ENCODE measurements at regions not wholly inside any gene's neighbourhood (a gene's known extent, or its start where the extent isn't known, plus 50 kb on each side); places are given as distances from the start of the nearest gene placed in this dataset.

DNA sequence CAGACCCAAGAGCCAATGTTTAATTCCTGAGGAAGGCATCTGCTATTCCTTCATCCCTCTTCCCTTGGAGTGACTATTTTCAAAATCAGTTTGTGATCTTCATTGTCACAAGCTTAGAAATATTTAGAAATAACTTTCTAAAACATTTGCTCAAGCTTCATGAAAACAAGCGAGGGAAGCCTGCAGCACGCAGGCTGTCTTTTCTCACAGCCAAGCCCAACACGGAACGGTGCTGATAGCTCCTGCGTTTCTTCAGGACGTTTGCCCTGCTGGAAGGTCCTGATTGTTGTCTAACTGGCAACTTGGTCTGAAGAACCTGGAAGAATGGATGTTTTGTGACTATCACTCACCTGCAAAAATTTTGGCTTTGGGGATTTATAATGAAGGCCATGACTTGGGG lies 152.5 kb downstream of the FGF9 start:
- intact Hi-C loops (cut with DNase I; ENCODE audit: low total_unique reads) = no loop called here
- Histone ChIP-seq H3K4me3 (no peak overlapping the region), H3K27me3 (no peaks in the 10 kb centered on the region), H3K27ac (no peak overlapping the region), H3K4me1 (no peaks in the 10 kb centered on the region), H3K36me3 (no peaks in the 10 kb centered on the region), H3K9me3 (no peaks in the 10 kb centered on the region)
- DNase-seq (ENCODE audit: low spot score in 2 of 2) = no peak
- TF ChIP-seq POLR2AphosphoS5 (IDR thresholded peaks at IDR 0.05) (no peak), POLR2A (IDR thresholded peaks at IDR 0.05) (no peak)
- TF ChIP-seq, protein P1, sequence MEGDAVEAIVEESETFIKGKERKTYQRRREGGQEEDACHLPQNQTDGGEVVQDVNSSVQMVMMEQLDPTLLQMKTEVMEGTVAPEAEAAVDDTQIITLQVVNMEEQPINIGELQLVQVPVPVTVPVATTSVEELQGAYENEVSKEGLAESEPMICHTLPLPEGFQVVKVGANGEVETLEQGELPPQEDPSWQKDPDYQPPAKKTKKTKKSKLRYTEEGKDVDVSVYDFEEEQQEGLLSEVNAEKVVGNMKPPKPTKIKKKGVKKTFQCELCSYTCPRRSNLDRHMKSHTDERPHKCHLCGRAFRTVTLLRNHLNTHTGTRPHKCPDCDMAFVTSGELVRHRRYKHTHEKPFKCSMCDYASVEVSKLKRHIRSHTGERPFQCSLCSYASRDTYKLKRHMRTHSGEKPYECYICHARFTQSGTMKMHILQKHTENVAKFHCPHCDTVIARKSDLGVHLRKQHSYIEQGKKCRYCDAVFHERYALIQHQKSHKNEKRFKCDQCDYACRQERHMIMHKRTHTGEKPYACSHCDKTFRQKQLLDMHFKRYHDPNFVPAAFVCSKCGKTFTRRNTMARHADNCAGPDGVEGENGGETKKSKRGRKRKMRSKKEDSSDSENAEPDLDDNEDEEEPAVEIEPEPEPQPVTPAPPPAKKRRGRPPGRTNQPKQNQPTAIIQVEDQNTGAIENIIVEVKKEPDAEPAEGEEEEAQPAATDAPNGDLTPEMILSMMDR (IDR thresholded peaks at IDR 0.05) = no peak

DNA sequence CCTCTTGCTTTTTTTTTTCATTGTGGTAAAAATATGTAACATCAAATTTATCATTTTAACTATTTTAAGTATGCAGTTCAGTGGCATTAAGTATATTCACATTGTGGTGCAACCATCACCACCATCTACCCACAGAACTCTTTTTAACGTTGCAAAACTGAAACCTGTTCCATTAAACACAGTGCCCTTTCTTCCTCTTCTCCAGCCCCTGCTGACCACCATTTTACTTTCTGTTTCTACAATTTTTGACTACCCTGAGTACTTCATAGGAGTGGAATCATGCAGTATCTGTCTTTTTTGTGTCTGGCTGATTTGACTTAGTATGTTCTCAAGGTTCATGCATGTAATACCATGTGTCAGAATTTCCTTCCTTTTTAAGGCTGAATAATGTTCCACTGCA lies 153.1 kb downstream of the FGF9 start:
- H3K36me3 ChIP-seq = no peaks in the 10 kb centered on the region
- no peaks in the 10 kb centered on the region for H3K27me3 ChIP-seq
- H3K4me3 ChIP-seq = no peak overlapping the region
- H3K4me1 ChIP-seq = no peaks in the 10 kb centered on the region
- no peaks in the 10 kb centered on the region for H3K9me3 ChIP-seq
- intact Hi-C loops (cut with DNase I; ENCODE audit: low total_unique reads) = no loop called here
- no peak for DNase-seq (ENCODE audit: low spot score in 2 of 2)
- H3K27ac ChIP-seq = no peak overlapping the region
- TF ChIP-seq POLR2A (IDR thresholded peaks at IDR 0.05) (no peak), POLR2AphosphoS5 (IDR thresholded peaks at IDR 0.05) (no peak)
- TF ChIP-seq, protein P1 (IDR thresholded peaks at IDR 0.05) = no peak

DNA sequence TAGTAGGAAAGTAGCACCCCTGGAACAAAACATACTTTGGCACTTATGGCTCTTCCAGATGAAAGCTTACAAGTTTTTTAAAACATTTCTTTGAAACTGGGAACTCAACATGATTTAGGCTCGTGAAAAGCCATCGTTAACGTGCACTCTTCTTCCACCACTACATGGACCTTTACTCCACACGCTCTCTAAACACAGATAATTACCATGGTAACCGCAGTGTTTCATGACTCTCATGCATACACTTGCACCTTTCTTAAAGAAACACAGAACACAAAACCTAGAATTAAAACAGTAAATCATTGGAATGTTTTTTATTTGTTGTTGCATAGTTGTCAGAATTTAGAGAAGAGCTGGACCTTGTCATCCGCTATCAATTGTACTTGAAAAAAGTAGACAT lies 154.3 kb downstream of the FGF9 start:
- no peaks in the 10 kb centered on the region for H3K36me3 ChIP-seq
- DNase-seq (ENCODE audit: low spot score in 2 of 2) = no peak
- H3K4me1 ChIP-seq = no peaks in the 10 kb centered on the region
- H3K27ac ChIP-seq = no peak overlapping the region
- TF ChIP-seq POLR2A (IDR thresholded peaks at IDR 0.05) (no peak), POLR2AphosphoS5 (IDR thresholded peaks at IDR 0.05) (no peak)
- TF ChIP-seq, protein P1 (IDR thresholded peaks at IDR 0.05) = no peak
- intact Hi-C loops (cut with DNase I; ENCODE audit: low total_unique reads) = no loop called here
- no peaks in the 10 kb centered on the region for H3K27me3 ChIP-seq
- no peak overlapping the region for H3K4me3 ChIP-seq
- no peaks in the 10 kb centered on the region for H3K9me3 ChIP-seq

DNA sequence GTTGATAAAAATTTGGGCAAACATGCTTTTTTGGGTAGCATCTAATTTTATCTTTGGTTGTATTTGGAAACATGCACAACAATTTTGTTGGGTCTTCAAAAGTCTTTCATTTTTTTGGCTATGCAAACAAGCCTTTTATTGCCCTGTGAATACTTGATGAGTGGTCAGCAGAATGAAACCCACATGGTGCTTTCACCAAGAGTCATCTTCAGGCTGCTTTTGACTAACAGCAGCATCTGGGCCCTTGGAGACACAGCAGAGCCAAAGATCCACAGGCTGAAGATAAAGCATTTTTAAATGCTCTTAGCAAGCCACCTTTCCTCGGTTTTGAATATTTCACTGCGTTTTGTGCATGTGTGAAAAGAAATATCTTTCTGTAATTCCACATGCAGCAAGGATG lies 154.9 kb downstream of the FGF9 start:
- no peak for DNase-seq (ENCODE audit: low spot score in 2 of 2)
- H3K9me3 ChIP-seq = no peaks in the 10 kb centered on the region
- TF ChIP-seq POLR2AphosphoS5 (IDR thresholded peaks at IDR 0.05) (no peak), POLR2A (IDR thresholded peaks at IDR 0.05) (no peak)
- TF ChIP-seq, protein P1 (IDR thresholded peaks at IDR 0.05) = no peak
- no peaks in the 10 kb centered on the region for H3K36me3 ChIP-seq
- H3K27ac ChIP-seq = no peak overlapping the region
- intact Hi-C loops (cut with DNase I; ENCODE audit: low total_unique reads) = no loop called here
- no peaks in the 10 kb centered on the region for H3K27me3 ChIP-seq
- no peak overlapping the region for H3K4me3 ChIP-seq
- no peaks in the 10 kb centered on the region for H3K4me1 ChIP-seq

DNA sequence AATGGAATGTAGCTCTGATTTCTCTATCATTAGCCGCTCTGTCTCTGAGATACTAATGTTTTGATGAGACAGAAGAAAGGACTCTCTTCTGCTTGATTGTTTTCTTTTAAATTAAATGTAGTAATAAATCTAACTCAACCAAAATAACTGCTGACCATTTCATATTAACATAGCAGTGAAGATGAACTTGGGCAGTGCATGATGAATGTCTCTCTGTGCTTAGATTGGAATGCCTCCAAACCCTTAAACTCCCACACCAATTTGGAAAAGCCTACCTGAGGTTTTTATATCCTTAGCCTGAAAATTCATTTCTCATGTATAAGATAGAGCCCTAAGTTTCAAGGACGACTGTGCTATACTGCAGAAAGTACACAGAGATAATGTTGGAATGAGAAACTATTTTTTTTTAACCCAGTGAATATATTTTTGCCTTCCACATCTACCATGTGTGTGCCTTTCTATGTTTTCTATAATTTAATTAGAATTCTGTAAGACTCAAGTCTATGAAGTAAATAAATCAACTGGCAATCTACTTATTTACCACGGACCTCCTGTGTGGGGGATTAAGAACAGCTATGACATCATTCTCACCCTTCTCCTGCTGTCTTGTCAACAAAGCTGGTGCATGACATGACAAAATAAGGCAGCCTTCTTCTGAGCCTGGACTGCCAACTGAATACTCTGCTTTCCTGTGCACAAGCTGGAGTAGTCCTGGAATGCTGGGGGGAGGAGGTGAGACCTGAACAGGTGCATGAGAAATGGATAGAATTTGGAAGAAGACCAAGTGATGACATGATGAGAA lies 155.5 kb downstream of the FGF9 start:
- TF ChIP-seq POLR2A (IDR thresholded peaks at IDR 0.05) = no peak
- no peak for TF ChIP-seq POLR2AphosphoS5 (IDR thresholded peaks at IDR 0.05)
- TF ChIP-seq, protein P1 (IDR thresholded peaks at IDR 0.05) = no peak
- Histone ChIP-seq H3K27me3 (no peaks in the 10 kb centered on the region), H3K4me1 (no peaks in the 10 kb centered on the region)

More for the DNA sequence above, 155.5 kb downstream of the FGF9 start:
- H3K4me3 ChIP-seq = no peak overlapping the region
- no peak overlapping the region for H3K27ac ChIP-seq
- no peaks in the 10 kb centered on the region for H3K9me3 ChIP-seq
- H3K36me3 ChIP-seq = no peaks in the 10 kb centered on the region
- intact Hi-C loops (cut with DNase I; ENCODE audit: low total_unique reads) = no loop called here
- DNase-seq (ENCODE audit: low spot score in 2 of 2) = no peak
